H9 (cell line): ENCODE measurements at regions not wholly inside any gene's neighbourhood (a gene's known extent, or its start where the extent isn't known, plus 50 kb on each side); places are given as distances from the start of the nearest gene placed in this dataset.

ENCODE experiments used
- DNase-seq: peaks from one replicate; pipeline ENCODE4 v3.0.0-alpha.2; 2017
- H2AFZ ChIP-seq: one replicate; pipeline ENCODE4 v1.6.1; 2013; ENCODE audit warnings: mild to moderate bottlenecking, low read length, control low read depth, moderate library complexity
- H2AK5ac ChIP-seq: 2 replicates; pipeline ENCODE4 v1.6.1; 2013; ENCODE audit warnings: low read length, control low read depth, mixed read lengths; ENCODE audit not compliant: insufficient read length
- H2BK120ac ChIP-seq: one replicate; pipeline ENCODE4 v1.6.1; 2013; ENCODE audit warnings: low read depth, mild to moderate bottlenecking, low read length, control low read depth, inconsistent platforms; ENCODE audit not compliant: poor library complexity, severe bottlenecking
- H2BK12ac ChIP-seq: 2 replicates; pipeline ENCODE4 v1.6.1; 2013; ENCODE audit warnings: low read length, control low read depth, mixed read lengths, low read depth; ENCODE audit not compliant: insufficient read length
- H2BK15ac ChIP-seq: 2 replicates; pipeline ENCODE4 v1.6.1; 2013; ENCODE audit warnings: low read depth, low read length, control low read depth
- H2BK20ac ChIP-seq: one replicate; pipeline ENCODE4 v1.6.1; 2013; ENCODE audit warnings: low read depth, mild to moderate bottlenecking, low read length, control low read depth, inconsistent platforms; ENCODE audit not compliant: poor library complexity, severe bottlenecking
- H2BK5ac ChIP-seq: 2 replicates; pipeline ENCODE4 v1.6.1; 2013; ENCODE audit warnings: low read length, control low read depth, mixed read lengths; ENCODE audit not compliant: insufficient read length
- H3K14ac ChIP-seq: 2 replicates; pipeline ENCODE4 v1.6.1; 2013; ENCODE audit warnings: low read length, control low read depth; ENCODE audit not compliant: insufficient read depth
- H3K18ac ChIP-seq: 2 replicates; pipeline ENCODE4 v1.6.1; 2013; ENCODE audit warnings: low read depth, mild to moderate bottlenecking, mixed read lengths, low read length, control low read depth; ENCODE audit not compliant: insufficient read length
- H3K23ac ChIP-seq: 2 replicates; pipeline ENCODE4 v1.6.1; 2013; ENCODE audit warnings: low read length, control low read depth, mixed read lengths, low read depth; ENCODE audit not compliant: insufficient read length
- H3K23me2 ChIP-seq: 2 replicates; pipeline ENCODE4 v1.6.1; 2013; ENCODE audit warnings: low read depth, mild to moderate bottlenecking, mixed read lengths, low read length, control low read depth; ENCODE audit not compliant: insufficient read length, poor library complexity, severe bottlenecking
- H3K27ac ChIP-seq: 2 replicates; pipeline ENCODE4 v1.5.1; 2013; ENCODE audit warnings: low read length, control low read depth, mixed read lengths, low read depth; ENCODE audit not compliant: insufficient read length
- H3K27me3 ChIP-seq: 2 replicates; pipeline ENCODE4 v1.6.1; 2013; ENCODE audit warnings: low read length, control low read depth, inconsistent platforms; ENCODE audit not compliant: insufficient read depth
- H3K4ac ChIP-seq: 2 replicates; pipeline ENCODE4 v1.6.1; 2013; ENCODE audit warnings: low read depth, mild to moderate bottlenecking, control low read depth, inconsistent platforms, low read length, moderate library complexity
- H3K4me1 ChIP-seq: 2 replicates; pipeline ENCODE4 v1.6.1; 2013; ENCODE audit warnings: low read length, control low read depth, inconsistent platforms; ENCODE audit not compliant: insufficient read depth
- H3K4me2 ChIP-seq: 2 replicates; pipeline ENCODE4 v1.6.1; 2013; ENCODE audit warnings: low read length, control low read depth, mixed read lengths; ENCODE audit not compliant: insufficient read length, insufficient read depth
- H3K56ac ChIP-seq: 2 replicates; pipeline ENCODE4 v1.6.1; 2013; ENCODE audit warnings: low read depth, mild to moderate bottlenecking, mixed read lengths, low read length, control low read depth; ENCODE audit not compliant: insufficient read length
- H3K79me1 ChIP-seq: 2 replicates; pipeline ENCODE4 v1.6.1; 2013; ENCODE audit warnings: low read depth, mild to moderate bottlenecking, moderate library complexity, low read length, control low read depth, inconsistent platforms; ENCODE audit not compliant: insufficient read depth, poor library complexity, severe bottlenecking
- H3K79me2 ChIP-seq: 2 replicates; pipeline ENCODE4 v1.6.1; 2013; ENCODE audit warnings: low read length, control low read depth, inconsistent platforms; ENCODE audit not compliant: insufficient read depth
- H3K9ac ChIP-seq: 2 replicates; pipeline ENCODE4 v1.6.1; 2013; ENCODE audit warnings: low read length, control low read depth, mixed read lengths; ENCODE audit not compliant: insufficient read length; ENCODE audit errors: extremely low read depth
- H3K9me3 ChIP-seq: one replicate; pipeline ENCODE4 v1.6.1; 2013; ENCODE audit warnings: low read depth, low read length, inconsistent platforms; ENCODE audit not compliant: control insufficient read depth
- H3T11ph ChIP-seq: one replicate; pipeline ENCODE4 v1.6.1; 2013; ENCODE audit warnings: mild to moderate bottlenecking, low read length, control low read depth, inconsistent platforms
- H4K20me1 ChIP-seq: one replicate; pipeline ENCODE4 v1.6.1; 2013; ENCODE audit not compliant: control insufficient read depth, insufficient read length, insufficient read depth
- H4K5ac ChIP-seq: 2 replicates; pipeline ENCODE4 v1.6.1; 2013; ENCODE audit warnings: low read depth, mild to moderate bottlenecking, mixed read lengths, low read length, control low read depth; ENCODE audit not compliant: insufficient read length
- H4K8ac ChIP-seq: replicated peaks from 2 replicates; pipeline ENCODE4 v1.6.1; 2013; ENCODE audit warnings: low read length, control low read depth, mixed read lengths, low read depth; ENCODE audit not compliant: insufficient read length
- H4K91ac ChIP-seq: 2 replicates; pipeline ENCODE4 v1.6.1; 2013; ENCODE audit warnings: low read depth, mild to moderate bottlenecking, moderate library complexity, mixed read lengths, low read length, control low read depth; ENCODE audit not compliant: insufficient read length
- H3K27ac Mint-ChIP-seq, 3 experiments: 2 replicates in 2 of 3; 3 replicates in 1 of 3; pipeline ENCODE4 v1.8.0; 2020 to 2021; ENCODE audit warnings: mixed read lengths in 3 of 3, mild to moderate bottlenecking in 1 of 3, moderate library complexity in 1 of 3
- H3K27me3 Mint-ChIP-seq: 2 replicates; pipeline ENCODE4 v1.8.0; 2021; ENCODE audit warnings: low read depth, mild to moderate bottlenecking, moderate library complexity, mixed read lengths
- H3K36me3 Mint-ChIP-seq, 3 experiments: 2 replicates in 2 of 3; 3 replicates in 1 of 3; pipeline ENCODE4 v1.8.0; 2020 to 2021; ENCODE audit warnings: low read depth in 3 of 3, mixed read lengths in 3 of 3; ENCODE audit not compliant: insufficient read depth in 1 of 3
- H3K4me1 Mint-ChIP-seq, 2 experiments: 2 replicates each; pipeline ENCODE4 v1.8.0; 2020; ENCODE audit warnings: mixed read lengths in 2 of 2
- H3K4me3 Mint-ChIP-seq, 2 experiments: 2 replicates in 1 of 2; 3 replicates in 1 of 2; pipeline ENCODE4 v1.8.0; 2020 to 2021; ENCODE audit warnings: mild to moderate bottlenecking in 2 of 2, mixed read lengths in 2 of 2, moderate library complexity in 1 of 2
- H3K9me3 Mint-ChIP-seq, 2 experiments: 2 replicates in 1 of 2; 3 replicates in 1 of 2; pipeline ENCODE4 v1.8.0; 2020; ENCODE audit warnings: mild to moderate bottlenecking in 2 of 2, mixed read lengths in 2 of 2, moderate library complexity in 1 of 2
- WGBS: extraction: QIAGEN DNeasy Blood & Tissue Kit; methylation state at CpG from one replicate; pipeline ENCODE4 v1.1.7; 2013; ENCODE audit warnings: missing lambda C conversion rate, low lambda C conversion rate, mixed read lengths; ENCODE audit not compliant: insufficient read length; ENCODE audit errors: extremely low coverage; 5-methylcytosine and 5-hydroxymethylcytosine counted together
- TF ChIP-seq, protein P1 (sequence below): fragments of 200-600 bp; sonication (generic); conservative IDR thresholded peaks from 3 replicates; pipeline ENCODE4 v1.8.0; 2021; ENCODE audit warnings: antibody characterized with exemption, mild to moderate bottlenecking

DNA sequence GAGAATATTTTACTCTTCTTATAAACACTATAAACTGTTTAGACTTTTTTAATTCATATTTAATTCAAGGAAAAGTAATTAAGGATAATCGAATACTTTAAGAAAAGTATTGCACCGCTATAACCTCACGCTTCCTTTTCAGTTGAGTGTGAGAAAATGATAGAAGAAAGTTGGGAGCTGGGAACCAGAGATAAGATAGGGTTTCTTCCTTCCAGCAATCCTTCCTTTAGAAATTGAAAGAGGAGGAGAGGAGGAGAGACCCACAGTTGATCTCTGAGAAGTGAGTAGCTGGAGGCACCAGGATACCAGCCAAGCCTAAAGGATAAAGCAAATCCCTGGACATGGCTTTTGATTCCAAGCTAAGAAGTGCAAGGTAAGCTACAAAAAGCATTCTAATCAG, 242.3 kb upstream of the NOCT start:
- H3K9ac ChIP-seq, result no peak overlapping the region
- no peak for DNase-seq
- no peak overlapping the region for H3T11ph ChIP-seq
- H3K18ac ChIP-seq, result no peak overlapping the region
- Mint-ChIP-seq H3K27ac (no peak overlapping the region), H3K4me3 (no peak overlapping the region), H3K27me3 (no peaks in the 10 kb centered on the region; the same call in 1 of the 2 replicates), H3K9me3 (no peaks in the 10 kb centered on the region), H3K36me3 (no peaks in the 10 kb centered on the region), H3K4me1 (peaks cover 6 to 9% of the 10 kb centered on the region in 2 experiments)
- H2AK5ac ChIP-seq, result no peak overlapping the region
- H4K91ac ChIP-seq, result no peak overlapping the region
- H3K9me3 ChIP-seq, result no peaks in the 10 kb centered on the region
- no peak overlapping the region for H4K5ac ChIP-seq
- no peak overlapping the region for H2BK20ac ChIP-seq
- no peaks in the 10 kb centered on the region for H4K20me1 ChIP-seq
- H2AFZ ChIP-seq, result no peak overlapping the region
- WGBS, result no CpG with 5 or more reads among the region's 3 CpGs
- no peak overlapping the region for H3K4ac ChIP-seq
- no peaks in the 10 kb centered on the region for H3K4me1 ChIP-seq
- H3K14ac ChIP-seq, result no peak overlapping the region
- TF ChIP-seq, protein P1, sequence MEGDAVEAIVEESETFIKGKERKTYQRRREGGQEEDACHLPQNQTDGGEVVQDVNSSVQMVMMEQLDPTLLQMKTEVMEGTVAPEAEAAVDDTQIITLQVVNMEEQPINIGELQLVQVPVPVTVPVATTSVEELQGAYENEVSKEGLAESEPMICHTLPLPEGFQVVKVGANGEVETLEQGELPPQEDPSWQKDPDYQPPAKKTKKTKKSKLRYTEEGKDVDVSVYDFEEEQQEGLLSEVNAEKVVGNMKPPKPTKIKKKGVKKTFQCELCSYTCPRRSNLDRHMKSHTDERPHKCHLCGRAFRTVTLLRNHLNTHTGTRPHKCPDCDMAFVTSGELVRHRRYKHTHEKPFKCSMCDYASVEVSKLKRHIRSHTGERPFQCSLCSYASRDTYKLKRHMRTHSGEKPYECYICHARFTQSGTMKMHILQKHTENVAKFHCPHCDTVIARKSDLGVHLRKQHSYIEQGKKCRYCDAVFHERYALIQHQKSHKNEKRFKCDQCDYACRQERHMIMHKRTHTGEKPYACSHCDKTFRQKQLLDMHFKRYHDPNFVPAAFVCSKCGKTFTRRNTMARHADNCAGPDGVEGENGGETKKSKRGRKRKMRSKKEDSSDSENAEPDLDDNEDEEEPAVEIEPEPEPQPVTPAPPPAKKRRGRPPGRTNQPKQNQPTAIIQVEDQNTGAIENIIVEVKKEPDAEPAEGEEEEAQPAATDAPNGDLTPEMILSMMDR, result no peak
- no peak overlapping the region for H4K8ac ChIP-seq
- no peak overlapping the region for H3K23ac ChIP-seq
- H3K79me1 ChIP-seq, result no peaks in the 10 kb centered on the region
- H3K4me2 ChIP-seq, result no peak overlapping the region
- no peak overlapping the region for H2BK5ac ChIP-seq
- H3K23me2 ChIP-seq, result no peaks in the 10 kb centered on the region
- no peaks in the 10 kb centered on the region for H3K27me3 ChIP-seq
- H3K27ac ChIP-seq, result no peak overlapping the region
- H3K56ac ChIP-seq, result no peak overlapping the region
- H2BK15ac ChIP-seq, result no peak overlapping the region
- H2BK12ac ChIP-seq, result no peak overlapping the region
- H3K79me2 ChIP-seq, result no peaks in the 10 kb centered on the region
- H2BK120ac ChIP-seq, result no peak overlapping the region
